GM18517 (cell line): ENCODE measurements at regions not wholly inside any gene's neighbourhood (a gene's known extent, or its start where the extent isn't known, plus 50 kb on each side); places are given as distances from the start of the nearest gene placed in this dataset.

Experiments used
- ATAC-seq: cut with Tn5 transposase; IDR thresholded peaks from one replicate; pipeline ENCODE4 v1.9.1; 2021; ENCODE audit warnings: mild to moderate bottlenecking, moderate library complexity; ENCODE audit not compliant: unreplicated experiment

GRCh38 chr16:6481894-6482293 lies 850.8 kb upstream of the RBFOX1 start:
- no peak for ATAC-seq

GRCh38 chr16:6453742-6454141 lies 878.9 kb upstream of the RBFOX1 start:
- ATAC-seq = no peak

GRCh38 chr16:6447021-6447790 lies 885.4 kb upstream of the RBFOX1 start:
- ATAC-seq = no peak

- ATAC-seq = no peak
Observed at GRCh38 chr16:6446370-6446769, 886.3 kb upstream of the RBFOX1 start.

GRCh38 chr16:6439129-6439528 lies 893.5 kb upstream of the RBFOX1 start:
- no peak for ATAC-seq

- ATAC-seq = no peak
Observed at GRCh38 chr16:6428861-6429260, 903.8 kb upstream of the RBFOX1 start.

- ATAC-seq = no peak
Observed at GRCh38 chr16:6427621-6428020, 905.0 kb upstream of the RBFOX1 start.

- ATAC-seq = no peak
Observed at GRCh38 chr16:6407596-6407995, 925.0 kb upstream of the RBFOX1 start.

GRCh38 chr16:6406028-6406427 lies 926.6 kb upstream of the RBFOX1 start:
- ATAC-seq = no peak

- ATAC-seq = no peak
Observed at GRCh38 chr16:6382924-6383459, 949.7 kb upstream of the RBFOX1 start.

GRCh38 chr16:6381896-6382295 lies 950.7 kb upstream of the RBFOX1 start:
- no peak for ATAC-seq

- ATAC-seq = no peak
Observed at GRCh38 chr16:6377956-6378355, 954.7 kb upstream of the RBFOX1 start.

- ATAC-seq = no peak
Observed at GRCh38 chr16:6375465-6376075, 957.1 kb upstream of the RBFOX1 start.

GRCh38 chr16:6374821-6375220 lies 957.8 kb upstream of the RBFOX1 start:
- no peak for ATAC-seq

- no peak for ATAC-seq
Observed at GRCh38 chr16:6364846-6365245, 967.8 kb upstream of the RBFOX1 start.

- ATAC-seq = no peak
Observed at GRCh38 chr16:6363896-6364607, 968.6 kb upstream of the RBFOX1 start.

GRCh38 chr16:6363396-6363795 lies 969.2 kb upstream of the RBFOX1 start:
- no peak for ATAC-seq

- ATAC-seq = no peak
Observed at GRCh38 chr16:6362321-6362720, 970.3 kb upstream of the RBFOX1 start.

GRCh38 chr16:6360641-6361040 lies 972.0 kb upstream of the RBFOX1 start:
- ATAC-seq = no peak

- ATAC-seq = no peak
Observed at GRCh38 chr16:6356911-6357310, 975.7 kb upstream of the RBFOX1 start.

GRCh38 chr16:6349725-6350124 lies 982.9 kb upstream of the RBFOX1 start:
- ATAC-seq = no peak

GRCh38 chr16:6345090-6345489 lies 987.6 kb upstream of the RBFOX1 start:
- ATAC-seq = no peak
